ENCODE measurements at regions not wholly inside any gene's neighbourhood (a gene's known extent, or its start where the extent isn't known, plus 50 kb on each side); places are given as distances from the start of the nearest gene placed in this dataset.
A peak's percentile ranks its signal among the peaks of the same experiment; 100 is the strongest.

- no peak for TF ChIP-seq CTCF (IDR thresholded peaks at IDR 0.05 in 2 of 3, conservative IDR thresholded peaks at IDR 0.05 in 1 of 3; ENCODE audit: control insufficient read depth in 2 of 3, extremely low read depth in 1 of 3, insufficient read depth in 1 of 3, low read depth in 3 of 3, low read length in 3 of 3)
- no peak for TF ChIP-seq POU2F2 (IDR thresholded peaks at IDR 0.05; ENCODE audit: borderline replicate concordance, low read depth, low read length)
- no peak for TF ChIP-seq USF1 (IDR thresholded peaks at IDR 0.05; ENCODE audit: borderline replicate concordance, extremely low read length, insufficient read depth, low read depth, low read length)
- TF ChIP-seq PML (IDR thresholded peaks at IDR 0.05; ENCODE audit: low read length): no peak
- TF ChIP-seq ATF3 (IDR thresholded peaks at IDR 0.05; ENCODE audit: borderline replicate concordance, extremely low read depth, low read depth, low read length): no peak
- TF ChIP-seq ELK1 (IDR thresholded peaks at IDR 0.05; ENCODE audit: low read depth, low read length): no peak
- TF ChIP-seq ESRRA (IDR thresholded peaks at IDR 0.05; ENCODE audit: low read length): no peak
- no peak for TF ChIP-seq YBX1 (IDR thresholded peaks at IDR 0.05)
These were observed 159.7 kb downstream of the BMP7 start (continued) for GRCh38 chr20:57106692-57107091.

- H3K4me2 ChIP-seq (ENCODE audit: control insufficient read depth, insufficient read depth): no peak overlapping the region
- no TSS peak for BruUV-seq (replicated peaks)
These were observed 159.2 kb downstream of the BMP7 start for GRCh38 chr20:57107208-57107607.

More at GRCh38 chr20:57107208-57107607, 159.2 kb downstream of the BMP7 start:
- no peaks in the 10 kb centered on the region for H3K4me1 ChIP-seq (ENCODE audit: control insufficient read depth, insufficient read depth, low read length)
- no peaks in the 10 kb centered on the region; the same call in 2 of the 3 replicates for H3K9me3 ChIP-seq (replicated peaks; ENCODE audit: control insufficient read depth, insufficient read depth, low read length)
- no peak overlapping the region for H3K4me3 ChIP-seq
- H3K27ac ChIP-seq (ENCODE audit: control insufficient read depth, insufficient read depth): no peak overlapping the region
- 60% methylated on average over 13 of the region's 13 CpGs for WGBS (ENCODE audit: insufficient coverage, insufficient replicate concordance, low lambda C conversion rate, missing lambda C conversion rate)
- H2AFZ ChIP-seq (ENCODE audit: control insufficient read depth, low read depth, low read length): no peak overlapping the region
- FAIRE-seq: no peak
- SMC1A ChIA-PET (ENCODE audit: uncharacterized antibody, unreplicated experiment): no interaction called here
- DNase-seq (ENCODE audit: low read depth, low spot score): no peak
- H3K79me2 ChIP-seq (ENCODE audit: control insufficient read depth, insufficient read depth, low read length): no peaks in the 10 kb centered on the region
- RAD21 ChIA-PET (ENCODE audit: unreplicated experiment): no interaction called here
- ATAC-seq: no peak
- POLR2A ChIA-PET: no interaction called here
- no peak overlapping the region for H3K9ac ChIP-seq (ENCODE audit: control insufficient read depth, insufficient read depth, low read length)
- intact Hi-C loops (cut with micrococcal nuclease; ENCODE audit: unreplicated experiment): no loop called here
- no peaks in the 10 kb centered on the region for H3K27me3 ChIP-seq (replicated peaks in 1 of 2; ENCODE audit: control insufficient read depth in 2 of 2, insufficient read depth in 2 of 2, low read length in 1 of 2)
- CTCF ChIA-PET: no interaction called here
- H3K36me3 ChIP-seq (ENCODE audit: control insufficient read depth in 2 of 2, insufficient read depth in 2 of 2, low read length in 1 of 2): no peaks in the 10 kb centered on the region
- TF ChIP-seq NFXL1 (IDR thresholded peaks at IDR 0.05; ENCODE audit: borderline replicate concordance): peak; percentile 45; the same call in 1 of the 2 replicates
- no peak for TF ChIP-seq TBL1XR1 (IDR thresholded peaks at IDR 0.05; ENCODE audit: low read depth, low read length)
- H4K20me1 ChIP-seq (ENCODE audit: control insufficient read depth, insufficient read depth): no peaks in the 10 kb centered on the region
- in situ Hi-C loops (cut with MboI): no loop called here
